Activated B cell treated with CpG ODN at 0.5 μM for 24 hours (primary cell): ENCODE measurements at regions not wholly inside any gene's neighbourhood (a gene's known extent, or its start where the extent isn't known, plus 50 kb on each side); places are given as distances from the start of the nearest gene placed in this dataset.
"Not testable (repeated sequence)": the region's sequence is repeated elsewhere in the genome, so short reads cannot be mapped to it uniquely, and the experiment has no call there.

Source experiments
- ATAC-seq: fragments of 200-7000 bp; cut with Tn5 transposase; one replicate; pipeline ENCODE4 v1.10.0; 2021; ENCODE audit warnings: low read depth, mild to moderate bottlenecking, moderate library complexity
- CTCF ChIA-PET: fragments of 350-600 bp; sonication (Branson Sonifier 250); formaldehyde crosslinking; loops from one replicate; lab custom pipeline; 2021; ENCODE audit warnings: antibody characterized with exemption; lab: Charles Lee
- POLR2A ChIA-PET: fragments of 350-600 bp; sonication (Branson Sonifier 250); formaldehyde crosslinking; loops from one replicate; lab custom pipeline; 2021; ENCODE audit warnings: antibody characterized with exemption; lab: Charles Lee
- DNase-seq: peaks from one replicate; pipeline ENCODE4 v3.0.0; 2022
- H3K27ac Mint-ChIP-seq: one replicate; pipeline ENCODE4 v1.8.0; 2020; ENCODE audit warnings: mixed read lengths
- H3K27me3 Mint-ChIP-seq: one replicate; pipeline ENCODE4 v1.8.0; 2021; ENCODE audit warnings: mixed read lengths
- H3K36me3 Mint-ChIP-seq: one replicate; pipeline ENCODE4 v1.8.0; 2021; ENCODE audit warnings: low read depth, mixed read lengths
- H3K4me1 Mint-ChIP-seq: one replicate; pipeline ENCODE4 v1.8.0; 2021; ENCODE audit warnings: mixed read lengths
- H3K4me3 Mint-ChIP-seq: one replicate; pipeline ENCODE4 v1.8.0; 2020; ENCODE audit warnings: mild to moderate bottlenecking, mixed read lengths
- H3K9me3 Mint-ChIP-seq: one replicate; pipeline ENCODE4 v1.8.0; 2020; ENCODE audit warnings: mixed read lengths
- CTCF ChIP-seq: fragments of 200-600 bp; IDR thresholded peaks from one replicate; pipeline ENCODE4 v1.8.0; 2022; ENCODE audit warnings: antibody characterized with exemption, mild to moderate bottlenecking
- intact Hi-C: fragments of 100-400 bp; cut with micrococcal nuclease; formaldehyde crosslinking; loops from one replicate; pipeline ENCODE4 v1.15.1; 2024

GRCh38 chr3:139123377-139124095 is 78.8 kb upstream of the PRR23C start:
- no peak for TF ChIP-seq CTCF
- intact Hi-C loops, result no loop called here
- H3K4me3 Mint-ChIP-seq, result no peak overlapping the region
- H3K27ac Mint-ChIP-seq, result no peak overlapping the region
- DNase-seq (no peak), ATAC-seq (no peak)
- no peaks in the 10 kb centered on the region for H3K27me3 Mint-ChIP-seq
- ChIA-PET POLR2A (no interaction called here), CTCF (no interaction called here)
- no peaks in the 10 kb centered on the region for H3K9me3 Mint-ChIP-seq
- no peaks in the 10 kb centered on the region for H3K4me1 Mint-ChIP-seq
- no peaks in the 10 kb centered on the region for H3K36me3 Mint-ChIP-seq

- POLR2A ChIA-PET, result no interaction called here
- intact Hi-C loops, result no loop called here
These were observed 79.5 kb upstream of the PRR23C start for GRCh38 chr3:139124197-139124596.

GRCh38 chr3:139127101-139127500 is 82.4 kb upstream of the PRR23C start:
- POLR2A ChIA-PET, result no interaction called here
- H3K36me3 Mint-ChIP-seq, result no peaks in the 10 kb centered on the region
- CTCF ChIA-PET, result no interaction called here
- H3K4me1 Mint-ChIP-seq, result no peaks in the 10 kb centered on the region
- no peak for DNase-seq
- no peak overlapping the region for H3K27ac Mint-ChIP-seq
- H3K4me3 Mint-ChIP-seq, result no peak overlapping the region
- ATAC-seq, result no peak
- no peaks in the 10 kb centered on the region for H3K27me3 Mint-ChIP-seq
- no peak for TF ChIP-seq CTCF
- intact Hi-C loops, result no loop called here
- no peaks in the 10 kb centered on the region for H3K9me3 Mint-ChIP-seq

More at GRCh38 chr3:139124197-139124596, 79.5 kb upstream of the PRR23C start:
- DNase-seq (no peak), ATAC-seq (no peak)
- H3K4me3 Mint-ChIP-seq, result no peak overlapping the region
- H3K27ac Mint-ChIP-seq, result no peak overlapping the region
- no peaks in the 10 kb centered on the region for H3K4me1 Mint-ChIP-seq
- H3K9me3 Mint-ChIP-seq, result no peaks in the 10 kb centered on the region
- no peaks in the 10 kb centered on the region for H3K36me3 Mint-ChIP-seq
- CTCF ChIA-PET, result no interaction called here
- TF ChIP-seq CTCF, result no peak
- H3K27me3 Mint-ChIP-seq, result no peaks in the 10 kb centered on the region

GRCh38 chr3:139127629-139128028 is 82.9 kb upstream of the PRR23C start:
- H3K9me3 Mint-ChIP-seq, ATAC-seq, DNase-seq, intact Hi-C loops, POLR2A ChIA-PET, H3K4me3 Mint-ChIP-seq, H3K4me1 Mint-ChIP-seq, H3K36me3 Mint-ChIP-seq, CTCF ChIA-PET, H3K27me3 Mint-ChIP-seq, H3K27ac Mint-ChIP-seq: not testable (repeated sequence)

GRCh38 chr3:139128803-139129202 is 84.1 kb upstream of the PRR23C start:
- no peak for TF ChIP-seq CTCF
- intact Hi-C loops, result no loop called here
- ATAC-seq (no peak), DNase-seq (no peak)
- Mint-ChIP-seq H3K27me3 (no peaks in the 10 kb centered on the region), H3K27ac (no peak overlapping the region), H3K9me3 (no peaks in the 10 kb centered on the region), H3K36me3 (no peaks in the 10 kb centered on the region), H3K4me1 (no peaks in the 10 kb centered on the region), H3K4me3 (no peak overlapping the region)
- CTCF ChIA-PET, result no interaction called here
- POLR2A ChIA-PET, result no interaction called here

- TF ChIP-seq CTCF, result no peak
- ATAC-seq, result no peak
- ChIA-PET POLR2A (no interaction called here), CTCF (no interaction called here)
- no peaks in the 10 kb centered on the region for H3K27me3 Mint-ChIP-seq
- no peaks in the 10 kb centered on the region for H3K4me1 Mint-ChIP-seq
- H3K4me3 Mint-ChIP-seq, result no peak overlapping the region
- intact Hi-C loops, result no loop called here
- H3K36me3 Mint-ChIP-seq, result no peaks in the 10 kb centered on the region
- H3K9me3 Mint-ChIP-seq, result no peaks in the 10 kb centered on the region
- no peak overlapping the region for H3K27ac Mint-ChIP-seq
- DNase-seq, result no peak
These were observed 85.2 kb upstream of the PRR23C start for GRCh38 chr3:139129892-139130291.
